ENCODE measurements at regions not wholly inside any gene's neighbourhood (a gene's known extent, or its start where the extent isn't known, plus 50 kb on each side); places are given as distances from the start of the nearest gene placed in this dataset.

GRCh38 chr2:58866527-58866926 lies 625.4 kb upstream of the FANCL start:
- DNase-seq: no peak

- no peak for DNase-seq
Measured at GRCh38 chr2:58866040-58866439, 624.9 kb upstream of the FANCL start.

DNA sequence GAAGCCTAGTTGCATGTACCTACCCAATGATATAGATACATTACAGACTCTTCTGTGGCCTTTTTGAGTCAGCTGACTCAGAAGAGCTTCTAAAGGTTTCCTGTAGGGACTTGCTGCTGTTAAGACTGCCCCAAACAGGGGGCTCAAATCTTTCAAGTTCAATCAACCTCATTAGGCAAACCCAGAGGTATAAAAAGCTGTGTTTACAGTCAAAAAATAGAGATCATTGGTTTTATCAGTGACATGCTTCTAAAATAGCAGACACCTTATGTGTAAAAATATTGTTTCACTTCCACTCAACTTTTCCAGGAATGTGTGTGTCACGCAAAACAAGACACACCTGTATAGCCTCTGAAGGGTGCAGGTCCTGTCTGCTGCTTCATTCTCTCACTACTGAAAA lies 624.3 kb upstream of the FANCL start:
- DNase-seq: no peak

GRCh38 chr2:58862244-58862643 lies 621.1 kb upstream of the FANCL start:
- DNase-seq: no peak

- no peak for DNase-seq
Measured at GRCh38 chr2:58860586-58860985, 619.5 kb upstream of the FANCL start.

GRCh38 chr2:58856100-58856499 lies 615.0 kb upstream of the FANCL start:
- DNase-seq: no peak

DNA sequence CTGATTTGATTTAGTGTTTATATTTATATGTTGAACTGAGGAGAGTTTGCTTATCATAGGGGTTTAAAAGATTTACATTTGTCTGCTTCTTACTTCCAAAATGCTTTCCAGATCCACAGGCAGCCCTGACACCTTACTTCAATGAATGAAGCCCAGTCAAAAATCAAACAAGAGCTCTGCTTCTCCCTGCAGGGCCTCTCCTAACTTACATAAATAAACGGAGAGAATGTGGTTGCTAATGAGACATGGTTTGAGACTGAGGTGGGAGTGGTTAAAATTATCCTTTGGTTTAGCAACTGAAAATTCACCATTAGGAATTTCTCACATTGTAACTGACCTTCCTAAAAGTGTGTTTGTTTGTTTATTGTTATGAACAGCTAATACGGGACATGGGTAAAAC lies 612.3 kb upstream of the FANCL start:
- DNase-seq: no peak

- DNase-seq: no peak
Measured at GRCh38 chr2:58852905-58853304, 611.8 kb upstream of the FANCL start.

- DNase-seq: no peak
Measured at GRCh38 chr2:58852243-58852642, 611.1 kb upstream of the FANCL start.

DNA sequence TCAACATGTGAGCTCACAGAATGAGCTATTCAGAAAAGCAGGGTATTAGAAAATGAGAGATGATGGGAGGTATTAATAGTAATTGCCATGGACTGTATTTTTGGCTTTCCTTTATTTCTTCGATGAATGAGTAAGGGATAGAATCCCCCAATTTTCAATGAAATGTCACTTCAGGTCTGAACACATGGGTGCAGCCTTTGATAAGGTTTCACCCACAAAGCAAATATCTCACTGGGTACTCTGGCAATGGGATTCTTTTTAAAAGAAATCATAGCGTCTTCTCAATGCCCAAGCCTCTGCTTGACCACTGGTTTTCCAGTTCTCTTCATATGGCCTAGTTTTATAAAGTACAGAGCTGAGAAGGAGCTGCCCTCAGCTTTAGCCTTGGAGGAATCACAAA lies 610.5 kb upstream of the FANCL start:
- no peak for DNase-seq

DNA sequence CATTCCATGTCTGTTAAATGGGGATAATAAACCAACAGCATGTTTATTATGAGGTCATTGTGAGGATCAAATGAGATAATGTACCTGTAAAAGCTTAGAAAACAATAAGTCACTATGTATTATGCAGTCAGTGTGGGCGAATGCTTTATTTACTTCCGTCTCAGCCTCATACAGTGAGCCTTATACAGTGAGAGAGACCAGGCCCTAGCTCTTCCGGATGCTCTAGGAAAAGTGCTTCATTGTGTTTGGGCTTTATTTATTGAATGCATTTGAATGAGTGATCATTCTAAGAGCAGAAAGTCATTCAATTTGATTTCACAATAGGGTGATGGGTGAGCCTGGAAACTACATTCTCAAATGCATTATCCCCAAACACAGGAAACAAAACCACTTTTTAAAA lies 603.9 kb upstream of the FANCL start:
- no peak for DNase-seq

GRCh38 chr2:58842501-58843155 lies 601.5 kb upstream of the FANCL start:
- no peak for DNase-seq

GRCh38 chr2:58834404-58834803 lies 593.3 kb upstream of the FANCL start:
- peak; percentile 55 for DNase-seq

DNA sequence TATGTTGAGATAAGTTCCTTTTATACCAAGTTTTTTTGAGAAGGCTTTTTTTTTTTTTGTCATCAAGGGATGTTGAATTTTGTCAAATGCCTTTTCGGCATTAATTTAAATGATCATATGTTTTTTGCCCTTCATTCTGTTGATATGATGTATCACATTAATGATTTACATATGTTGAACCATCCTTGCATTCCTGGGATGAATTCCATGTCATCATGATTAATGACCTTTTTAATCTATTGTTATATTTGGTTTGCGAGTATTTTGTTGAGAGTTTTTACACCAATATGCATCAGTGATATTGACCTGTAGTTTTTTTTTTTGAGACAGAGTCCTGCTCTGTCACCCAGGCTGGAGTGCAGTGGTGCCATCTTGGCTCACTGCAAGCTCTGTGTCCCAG lies 585.7 kb upstream of the FANCL start:
- no peak for DNase-seq

GRCh38 chr2:58812771-58813344 lies 571.7 kb upstream of the FANCL start:
- DNase-seq: no peak

GRCh38 chr2:58805126-58805525 lies 564.0 kb upstream of the FANCL start:
- DNase-seq: no peak

GRCh38 chr2:58803192-58803591 lies 562.1 kb upstream of the FANCL start:
- no peak for DNase-seq

- DNase-seq: no peak
Measured at GRCh38 chr2:58800881-58801280, 559.8 kb upstream of the FANCL start.

GRCh38 chr2:58798676-58799208 lies 557.6 kb upstream of the FANCL start:
- DNase-seq: no peak

DNA sequence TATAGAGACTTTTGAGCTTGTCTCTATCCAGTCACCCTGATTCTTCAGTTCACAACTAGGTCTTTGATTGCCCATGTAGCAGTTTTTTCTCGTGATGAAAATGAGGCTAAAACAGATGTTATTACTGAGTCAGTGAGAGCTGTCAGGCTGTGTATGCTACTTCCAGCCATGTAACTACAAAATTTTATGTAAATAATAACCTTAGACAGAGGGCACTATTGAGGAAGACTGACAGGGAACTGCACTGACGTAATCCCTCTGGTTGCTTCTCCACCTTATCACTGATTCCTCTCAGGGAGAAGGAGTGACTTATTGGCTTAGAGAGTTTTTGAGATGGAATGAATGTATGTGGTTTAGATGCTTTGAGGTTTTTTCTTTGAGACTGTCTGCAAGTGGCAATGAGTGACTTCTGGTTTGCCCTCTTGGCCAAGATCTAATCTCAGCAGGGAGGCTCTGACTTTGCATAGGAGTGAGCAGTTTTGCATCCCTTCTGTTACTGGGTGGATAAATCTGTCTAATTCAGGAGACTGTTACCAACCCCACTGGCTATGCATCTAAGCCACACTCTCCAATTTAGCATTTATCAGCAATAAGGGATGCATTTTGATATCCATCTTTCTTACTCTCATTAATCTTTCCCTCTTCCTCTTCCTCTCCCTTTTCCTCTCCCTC lies 555.2 kb upstream of the FANCL start:
- no peak for DNase-seq

GRCh38 chr2:58794916-58795315 lies 553.8 kb upstream of the FANCL start:
- DNase-seq: no peak

- DNase-seq: no peak
Measured at GRCh38 chr2:58794103-58794502, 553.0 kb upstream of the FANCL start.

DNA sequence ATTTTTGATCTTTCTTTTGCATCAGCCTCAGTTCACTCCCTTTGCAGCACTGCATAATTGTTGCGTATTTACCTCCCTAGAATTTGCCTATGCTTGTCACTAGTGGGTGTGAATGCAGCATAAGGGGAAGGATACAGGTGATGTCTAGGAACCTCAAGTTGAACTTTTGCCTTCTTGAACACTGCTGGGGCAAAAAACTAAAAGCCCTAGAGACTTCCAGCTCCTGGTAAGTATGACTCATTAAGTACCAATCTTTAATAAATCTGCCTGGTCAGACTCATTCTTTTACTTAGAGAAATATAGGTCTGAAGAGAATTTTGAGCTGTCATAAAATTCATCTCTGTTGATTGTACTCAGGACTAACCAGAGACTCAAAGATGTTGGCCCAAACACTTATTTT lies 547.3 kb upstream of the FANCL start:
- no peak for DNase-seq
